Lower lobe of right lung (tissue), 2 donors: ENCODE measurements at regions not wholly inside any gene's neighbourhood (a gene's known extent, or its start where the extent isn't known, plus 50 kb on each side); places are given as distances from the start of the nearest gene placed in this dataset.

Source experiments
- ATAC-seq, 2 donors: fragments of 200-7000 bp; cut with Tn5 transposase; one replicate each; pipeline ENCODE4 v1.9.1; 2020 to 2022; ENCODE audit warnings: mild to moderate bottlenecking in 2 of 2, moderate library complexity in 2 of 2
- DNase-seq: peaks from one replicate; pipeline ENCODE4 v3.0.0-alpha.2; 2020
- H3K27ac ChIP-seq: fragments of 200-600 bp; one replicate; pipeline ENCODE4 v1.8.0; 2022
- H3K27me3 ChIP-seq: fragments of 200-600 bp; one replicate; pipeline ENCODE4 v1.8.0; 2022; ENCODE audit warnings: low read depth
- H3K36me3 ChIP-seq: fragments of 200-600 bp; one replicate; pipeline ENCODE4 v1.8.0; 2022; ENCODE audit warnings: mild to moderate bottlenecking
- H3K4me1 ChIP-seq: fragments of 200-600 bp; one replicate; pipeline ENCODE4 v1.8.0; 2022
- H3K4me3 ChIP-seq: fragments of 200-600 bp; one replicate; pipeline ENCODE4 v1.8.0; 2022; ENCODE audit warnings: mild to moderate bottlenecking
- H3K9me3 ChIP-seq: fragments of 200-600 bp; one replicate; pipeline ENCODE4 v1.8.0; 2022
- CTCF ChIP-seq: fragments of 200-600 bp; IDR thresholded peaks from one replicate; pipeline ENCODE4 v1.8.0; 2022; ENCODE audit warnings: antibody characterized with exemption, mild to moderate bottlenecking
- intact Hi-C: fragments of 100-400 bp; cut with DNase I; formaldehyde crosslinking; loops from one replicate; pipeline ENCODE4 v1.11.0; 2022
- donor health status: DM: no; HTN: yes; CAD: no; lungs with severe emphysema.

- H3K4me1 ChIP-seq, result no peaks in the 10 kb centered on the region
- H3K36me3 ChIP-seq, result no peaks in the 10 kb centered on the region
- ATAC-seq, result no peak
- DNase-seq, result no peak
- H3K4me3 ChIP-seq, result no peak overlapping the region
- intact Hi-C loops, result no loop called here
- TF ChIP-seq CTCF, result no peak
- no peaks in the 10 kb centered on the region for H3K9me3 ChIP-seq
- H3K27me3 ChIP-seq, result no peaks in the 10 kb centered on the region
- H3K27ac ChIP-seq, result no peak overlapping the region
These were observed 293.9 kb upstream of the FOXQ1 start for GRCh38 chr6:1018041-1018440.

GRCh38 chr6:1016329-1017302, 295.3 kb upstream of the FOXQ1 start:
- intact Hi-C loops, result no loop called here
- Histone ChIP-seq H3K4me3 (no peak overlapping the region), H3K36me3 (no peaks in the 10 kb centered on the region), H3K27me3 (no peaks in the 10 kb centered on the region), H3K9me3 (no peaks in the 10 kb centered on the region), H3K4me1 (no peaks in the 10 kb centered on the region), H3K27ac (no peak overlapping the region)
- no peak for ATAC-seq
- no peak for DNase-seq
- no peak for TF ChIP-seq CTCF

GRCh38 chr6:1015825-1016224, 296.1 kb upstream of the FOXQ1 start:
- H3K4me3 ChIP-seq, result no peak overlapping the region
- intact Hi-C loops, result no loop called here
- ATAC-seq, result no peak
- no peak overlapping the region for H3K27ac ChIP-seq
- no peaks in the 10 kb centered on the region for H3K27me3 ChIP-seq
- TF ChIP-seq CTCF, result no peak
- H3K36me3 ChIP-seq, result no peaks in the 10 kb centered on the region
- no peaks in the 10 kb centered on the region for H3K9me3 ChIP-seq
- DNase-seq, result no peak
- no peaks in the 10 kb centered on the region for H3K4me1 ChIP-seq

DNA sequence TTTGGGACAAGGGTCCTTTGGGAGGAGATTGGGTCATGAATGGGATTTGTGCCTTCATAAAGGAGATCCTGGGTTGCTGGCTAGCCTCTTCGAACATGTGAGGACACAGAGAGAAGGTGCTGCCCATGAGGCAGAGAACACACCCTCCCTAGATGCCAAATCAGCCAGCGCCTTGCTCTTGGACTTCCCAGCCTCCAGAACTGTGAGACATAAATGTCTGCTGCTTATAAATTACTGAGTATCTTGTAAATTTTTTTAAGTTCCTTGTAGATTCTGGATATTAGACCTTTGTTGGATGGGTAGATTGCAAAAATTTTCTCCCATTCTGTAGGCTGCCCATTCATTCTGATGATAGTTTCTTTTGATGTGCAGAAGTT, 297.5 kb upstream of the FOXQ1 start:
- DNase-seq, result no peak
- H3K27ac ChIP-seq, result no peak overlapping the region
- H3K4me3 ChIP-seq, result no peak overlapping the region
- no peaks in the 10 kb centered on the region for H3K27me3 ChIP-seq
- no peaks in the 10 kb centered on the region for H3K4me1 ChIP-seq
- no peak for TF ChIP-seq CTCF
- H3K9me3 ChIP-seq, result no peaks in the 10 kb centered on the region
- intact Hi-C loops, result no loop called here
- H3K36me3 ChIP-seq, result no peaks in the 10 kb centered on the region
- ATAC-seq, result no peak

- no peaks in the 10 kb centered on the region for H3K9me3 ChIP-seq
- H3K4me1 ChIP-seq, result no peaks in the 10 kb centered on the region
- no peaks in the 10 kb centered on the region for H3K36me3 ChIP-seq
- no peak overlapping the region for H3K27ac ChIP-seq
- DNase-seq, result no peak
- intact Hi-C loops, result no loop called here
- TF ChIP-seq CTCF, result no peak
- ATAC-seq, result no peak
- H3K4me3 ChIP-seq, result no peak overlapping the region
- H3K27me3 ChIP-seq, result no peaks in the 10 kb centered on the region
These were observed 298.1 kb upstream of the FOXQ1 start for GRCh38 chr6:1013656-1014430.
